ENCODE measurements at regions not wholly inside any gene's neighbourhood (a gene's known extent, or its start where the extent isn't known, plus 50 kb on each side); places are given as distances from the start of the nearest gene placed in this dataset.
"Not testable (repeated sequence)": the region's sequence is repeated elsewhere in the genome, so short reads cannot be mapped to it uniquely, and the experiment has no call there.

GRCh38 chr5:62222305-62222704, 83.7 kb upstream of the KIF2A start:
- H3K4me1 ChIP-seq (ENCODE audit: control insufficient read depth in 2 of 2, insufficient read depth in 2 of 2, low read length in 2 of 2); H3K36me3 Mint-ChIP-seq; ATAC-seq; H3K9me3 ChIP-seq (ENCODE audit: control insufficient read depth in 2 of 3, low read length in 3 of 3); H3K27ac ChIP-seq (ENCODE audit: low read depth, low read length); H3K36me3 ChIP-seq (ENCODE audit: control insufficient read depth in 2 of 3, insufficient read depth in 3 of 3, low read length in 3 of 3); CTCF ChIA-PET; H3K27me3 ChIP-seq (ENCODE audit: control insufficient read depth in 2 of 2, insufficient read depth in 2 of 2, low read length in 2 of 2); H3K9me3 Mint-ChIP-seq; POLR2A ChIA-PET; DNase-seq; H3K4me3 ChIP-seq (ENCODE audit: low read length); H3K4me3 Mint-ChIP-seq; H3K27ac Mint-ChIP-seq: not testable (repeated sequence)
- Mint-ChIP-seq H3K27me3 (peaks cover 0 to 14% (median 6%) of the 10 kb centered on the region in 5 donors), H3K4me1 (peaks cover 9 to 17% (median 14%) of the 10 kb centered on the region in 7 donors)
- intact Hi-C loops (cut with micrococcal nuclease), result loop anchor here in 1 of 2 donors (5.0 kb wide), 1 partner anchor 180 kb away; the partner anchor contains the start of gene DIMT1

GRCh38 chr5:62223312-62223670, 82.7 kb upstream of the KIF2A start:
- Mint-ChIP-seq H3K4me3 (peak overlapping the region; percentile 80 to 91 (median 86)), H3K36me3 (peaks cover 0 to 14% (median 4%) of the 10 kb centered on the region in 5 donors), H3K27me3 (peaks cover 0 to 11% (median 6%) of the 10 kb centered on the region in 5 donors), H3K4me1 (peaks cover 9 to 17% (median 14%) of the 10 kb centered on the region in 7 donors), H3K27ac (peak overlapping the region; percentile 78 to 94 (median 91))
- intact Hi-C loops (cut with micrococcal nuclease), result loop anchor here in 1 of 2 donors (5.0 kb wide), 1 partner anchor 179 kb away; the partner anchor contains the start of gene DIMT1
- not testable (repeated sequence) for H3K27me3 ChIP-seq (ENCODE audit: control insufficient read depth in 2 of 2, insufficient read depth in 2 of 2, low read length in 2 of 2); H3K27ac ChIP-seq (ENCODE audit: low read depth, low read length); H3K4me3 ChIP-seq (ENCODE audit: low read length); H3K36me3 ChIP-seq (ENCODE audit: control insufficient read depth in 2 of 3, insufficient read depth in 3 of 3, low read length in 3 of 3); H3K9me3 Mint-ChIP-seq; H3K4me1 ChIP-seq (ENCODE audit: control insufficient read depth in 2 of 2, insufficient read depth in 2 of 2, low read length in 2 of 2); H3K9me3 ChIP-seq (ENCODE audit: control insufficient read depth in 2 of 3, low read length in 3 of 3)
- CTCF ChIA-PET, result interaction anchor here (0.6 to 2.1 kb wide), 11 partner anchors 37 to 324 kb away, joined by 3 to 28 read pairs (median 4); no protein-coding TSS in a partner anchor
- peak; percentile 41 to 83 (median 74) for DNase-seq
- ATAC-seq, result peak; percentile 98
- POLR2A ChIA-PET, result interaction anchor here (0.6 to 1.6 kb wide), 5 partner anchors 76 to 921 kb away, joined by 3 to 6 read pairs (median 3); partner anchors contain the start of gene DIMT1

- H3K4me1 ChIP-seq (ENCODE audit: control insufficient read depth in 2 of 2, insufficient read depth in 2 of 2, low read length in 2 of 2); H3K9me3 ChIP-seq (ENCODE audit: control insufficient read depth in 2 of 3, low read length in 3 of 3); H3K27me3 Mint-ChIP-seq; H3K36me3 ChIP-seq (ENCODE audit: control insufficient read depth in 2 of 3, insufficient read depth in 3 of 3, low read length in 3 of 3); H3K27ac ChIP-seq (ENCODE audit: low read depth, low read length); H3K27me3 ChIP-seq (ENCODE audit: control insufficient read depth in 2 of 2, insufficient read depth in 2 of 2, low read length in 2 of 2): not testable (repeated sequence)
- Mint-ChIP-seq H3K4me1 (peaks cover 9 to 22% (median 14%) of the 10 kb centered on the region in 7 donors), H3K4me3 (peak overlapping the region; percentile 56 to 91 (median 86)), H3K27ac (peak overlapping the region in 7 of 9 donors; percentile 24 to 91 (median 83)), H3K9me3 (peaks cover 0 to 18% (median 0%) of the 10 kb centered on the region in 11 donors), H3K36me3 (peaks cover 0 to 26% (median 4%) of the 10 kb centered on the region in 5 donors)
- peak overlapping the region; percentile 7 for H3K4me3 ChIP-seq (ENCODE audit: low read length)
- POLR2A ChIA-PET, result interaction anchor here (0.6 to 1.6 kb wide), 2 partner anchors 62 to 179 kb away, joined by 3 to 4 read pairs; partner anchors contain the start of gene DIMT1
- CTCF ChIA-PET, result interaction anchor here (0.6 to 2.1 kb wide), 23 partner anchors 31 to 187 kb away, joined by 3 to 28 read pairs (median 4); partner anchors contain the start of genes DIMT1 and KIF2A
- peak; percentile 22 for ATAC-seq
- peak in 5 of 9 donors; percentile 13 to 36 (median 25) for DNase-seq
- intact Hi-C loops (cut with micrococcal nuclease), result loop anchor here (1.0 to 5.0 kb wide), 4 partner anchors 82 to 178 kb away; partner anchors contain the start of genes DIMT1 (in 2 of the 2) and KIF2A (in 2 of the 2)
Observed at GRCh38 chr5:62224987-62225601, 80.9 kb upstream of the KIF2A start.

- H3K4me3 Mint-ChIP-seq; ATAC-seq; H3K27me3 Mint-ChIP-seq; POLR2A ChIA-PET; DNase-seq; CTCF ChIA-PET; H3K27me3 ChIP-seq (ENCODE audit: control insufficient read depth in 2 of 2, insufficient read depth in 2 of 2, low read length in 2 of 2); H3K27ac ChIP-seq (ENCODE audit: low read depth, low read length); intact Hi-C loops (cut with micrococcal nuclease); H3K36me3 ChIP-seq (ENCODE audit: control insufficient read depth in 2 of 3, insufficient read depth in 3 of 3, low read length in 3 of 3); H3K27ac Mint-ChIP-seq; H3K9me3 ChIP-seq (ENCODE audit: control insufficient read depth in 2 of 3, low read length in 3 of 3); H3K4me1 ChIP-seq (ENCODE audit: control insufficient read depth in 2 of 2, insufficient read depth in 2 of 2, low read length in 2 of 2); H3K4me3 ChIP-seq (ENCODE audit: low read length): not testable (repeated sequence)
- H3K36me3 Mint-ChIP-seq, result peaks cover 0 to 30% (median 0%) of the 10 kb centered on the region in 5 donors
- H3K4me1 Mint-ChIP-seq, result peaks cover 0 to 35% (median 0%) of the 10 kb centered on the region in 7 donors
- peaks cover 0 to 12% (median 0%) of the 10 kb centered on the region in 11 donors for H3K9me3 Mint-ChIP-seq
Observed at GRCh38 chr5:62230876-62231388, 75.1 kb upstream of the KIF2A start.

- Mint-ChIP-seq H3K4me1 (peaks cover 0 to 41% (median 0%) of the 10 kb centered on the region in 7 donors), H3K36me3 (peaks cover 0 to 29% (median 0%) of the 10 kb centered on the region in 5 donors), H3K27ac (no peak overlapping the region), H3K4me3 (no peak overlapping the region), H3K9me3 (peaks cover 0 to 12% (median 0%) of the 10 kb centered on the region in 11 donors), H3K27me3 (no peaks in the 10 kb centered on the region)
- DNase-seq, result no peak
- Histone ChIP-seq H3K27me3 (ENCODE audit: control insufficient read depth in 2 of 2, insufficient read depth in 2 of 2, low read length in 2 of 2) (no peaks in the 10 kb centered on the region), H3K9me3 (ENCODE audit: control insufficient read depth in 2 of 3, low read length in 3 of 3) (no peaks in the 10 kb centered on the region), H3K4me1 (ENCODE audit: control insufficient read depth in 2 of 2, insufficient read depth in 2 of 2, low read length in 2 of 2) (no peaks in the 10 kb centered on the region), H3K27ac (ENCODE audit: low read depth, low read length) (no peak overlapping the region), H3K4me3 (ENCODE audit: low read length) (no peak overlapping the region), H3K36me3 (ENCODE audit: control insufficient read depth in 2 of 3, insufficient read depth in 3 of 3, low read length in 3 of 3) (no peaks in the 10 kb centered on the region)
- CTCF ChIA-PET, result no interaction called here
- intact Hi-C loops (cut with micrococcal nuclease), result no loop called here
- POLR2A ChIA-PET, result no interaction called here
- ATAC-seq, result no peak
Observed at GRCh38 chr5:62231576-62231975, 74.4 kb upstream of the KIF2A start.

- H3K4me1 ChIP-seq (ENCODE audit: control insufficient read depth in 2 of 2, insufficient read depth in 2 of 2, low read length in 2 of 2); H3K4me3 Mint-ChIP-seq; DNase-seq; H3K27me3 Mint-ChIP-seq; H3K36me3 ChIP-seq (ENCODE audit: control insufficient read depth in 2 of 3, insufficient read depth in 3 of 3, low read length in 3 of 3); intact Hi-C loops (cut with micrococcal nuclease); H3K27me3 ChIP-seq (ENCODE audit: control insufficient read depth in 2 of 2, insufficient read depth in 2 of 2, low read length in 2 of 2); ATAC-seq; H3K27ac Mint-ChIP-seq; H3K4me3 ChIP-seq (ENCODE audit: low read length); H3K27ac ChIP-seq (ENCODE audit: low read depth, low read length); H3K9me3 ChIP-seq (ENCODE audit: control insufficient read depth in 2 of 3, low read length in 3 of 3); POLR2A ChIA-PET; CTCF ChIA-PET: not testable (repeated sequence)
- Mint-ChIP-seq H3K36me3 (peaks cover 0 to 24% (median 0%) of the 10 kb centered on the region in 5 donors), H3K4me1 (peaks cover 0 to 48% (median 0%) of the 10 kb centered on the region in 7 donors), H3K9me3 (peaks cover 0 to 12% (median 0%) of the 10 kb centered on the region in 11 donors)
Observed at GRCh38 chr5:62232218-62232617, 73.8 kb upstream of the KIF2A start.

All from naive thymus-derived CD4-positive, alpha-beta T cell (primary cell).